B cell (primary cell): ENCODE measurements at regions not wholly inside any gene's neighbourhood (a gene's known extent, or its start where the extent isn't known, plus 50 kb on each side); places are given as distances from the start of the nearest gene placed in this dataset.

Source experiments
- EZH2 ChIP-seq: IDR thresholded peaks from 2 replicates; pipeline ENCODE4 v1.6.1; 2012; ENCODE audit warnings: borderline replicate concordance, low read depth, mild to moderate bottlenecking, moderate library complexity, low read length; ENCODE audit not compliant: insufficient read depth, poor library complexity, severe bottlenecking
- TF ChIP-seq, protein P1 (sequence below): fragments of 200-600 bp; IDR thresholded peaks from one replicate; pipeline ENCODE4 v1.8.0; 2022; ENCODE audit warnings: antibody characterized with exemption, mild to moderate bottlenecking

DNA sequence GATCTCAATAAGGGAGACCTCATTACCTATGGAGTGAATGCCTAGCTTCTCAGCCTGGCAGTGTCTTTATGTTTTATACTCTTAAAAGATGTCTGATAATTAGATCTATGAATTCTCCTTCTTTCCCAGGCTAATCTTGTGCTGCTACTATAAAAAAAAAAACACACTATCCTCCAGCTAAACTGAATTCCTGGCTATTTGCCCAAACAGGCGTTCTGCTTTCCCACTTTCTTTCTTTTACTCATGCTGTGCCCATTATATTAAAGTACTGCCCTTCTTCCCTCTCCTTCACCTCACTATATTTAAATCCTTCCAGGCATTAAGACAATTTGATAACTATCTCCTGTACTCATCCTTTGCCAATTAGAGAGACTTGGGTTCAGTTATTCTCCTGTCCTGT, 1134.9 kb downstream of the ROBO2 start:
- TF ChIP-seq, protein P1, sequence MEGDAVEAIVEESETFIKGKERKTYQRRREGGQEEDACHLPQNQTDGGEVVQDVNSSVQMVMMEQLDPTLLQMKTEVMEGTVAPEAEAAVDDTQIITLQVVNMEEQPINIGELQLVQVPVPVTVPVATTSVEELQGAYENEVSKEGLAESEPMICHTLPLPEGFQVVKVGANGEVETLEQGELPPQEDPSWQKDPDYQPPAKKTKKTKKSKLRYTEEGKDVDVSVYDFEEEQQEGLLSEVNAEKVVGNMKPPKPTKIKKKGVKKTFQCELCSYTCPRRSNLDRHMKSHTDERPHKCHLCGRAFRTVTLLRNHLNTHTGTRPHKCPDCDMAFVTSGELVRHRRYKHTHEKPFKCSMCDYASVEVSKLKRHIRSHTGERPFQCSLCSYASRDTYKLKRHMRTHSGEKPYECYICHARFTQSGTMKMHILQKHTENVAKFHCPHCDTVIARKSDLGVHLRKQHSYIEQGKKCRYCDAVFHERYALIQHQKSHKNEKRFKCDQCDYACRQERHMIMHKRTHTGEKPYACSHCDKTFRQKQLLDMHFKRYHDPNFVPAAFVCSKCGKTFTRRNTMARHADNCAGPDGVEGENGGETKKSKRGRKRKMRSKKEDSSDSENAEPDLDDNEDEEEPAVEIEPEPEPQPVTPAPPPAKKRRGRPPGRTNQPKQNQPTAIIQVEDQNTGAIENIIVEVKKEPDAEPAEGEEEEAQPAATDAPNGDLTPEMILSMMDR: no peak
- no peak for TF ChIP-seq EZH2
